Activated CD4-positive, alpha-beta T cell treated with anti-CD3 and anti-CD28 coated beads, Interleukin-2, amount 50 U/mL, for 16 hours (primary cell): ENCODE measurements at regions not wholly inside any gene's neighbourhood (a gene's known extent, or its start where the extent isn't known, plus 50 kb on each side); places are given as distances from the start of the nearest gene placed in this dataset.
"Not testable (repeated sequence)": the region's sequence is repeated elsewhere in the genome, so short reads cannot be mapped to it uniquely, and the experiment has no call there.

Source experiments
- DNase-seq: peaks from one replicate; pipeline ENCODE4 v3.0.0-alpha.2; 2020

DNA sequence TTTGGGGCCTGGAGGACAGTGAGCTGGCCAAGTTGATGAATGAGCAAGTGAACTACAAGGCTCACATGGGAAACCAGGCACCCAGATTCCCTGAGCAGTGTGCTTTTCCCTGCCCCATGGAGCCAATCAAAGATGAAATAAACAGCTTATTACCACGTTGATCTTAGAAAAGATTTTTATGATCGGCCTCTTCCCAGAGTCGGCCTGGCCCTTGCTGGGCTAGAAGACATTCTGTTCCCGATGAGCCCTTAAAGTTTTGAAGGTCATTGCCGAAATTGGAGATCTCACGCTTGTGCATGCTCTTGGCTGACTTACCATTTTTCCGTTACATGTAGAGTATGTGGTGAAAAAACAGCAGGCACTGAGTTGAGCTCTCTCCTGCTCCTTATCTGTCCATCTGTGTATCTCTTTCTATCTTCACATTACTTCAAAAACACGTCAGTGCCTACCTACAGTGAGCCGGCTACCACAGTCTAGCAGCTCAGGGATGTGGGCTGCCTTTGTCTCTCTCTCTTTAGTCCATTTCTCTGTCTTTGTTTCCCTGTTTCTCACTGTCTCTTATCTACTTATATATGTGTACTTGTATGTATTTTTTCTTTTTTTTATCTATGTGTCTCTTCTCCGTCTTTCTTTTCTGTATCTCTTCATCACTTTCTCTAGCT is 248.8 kb upstream of the USP24 start:
- DNase-seq = no peak

DNA sequence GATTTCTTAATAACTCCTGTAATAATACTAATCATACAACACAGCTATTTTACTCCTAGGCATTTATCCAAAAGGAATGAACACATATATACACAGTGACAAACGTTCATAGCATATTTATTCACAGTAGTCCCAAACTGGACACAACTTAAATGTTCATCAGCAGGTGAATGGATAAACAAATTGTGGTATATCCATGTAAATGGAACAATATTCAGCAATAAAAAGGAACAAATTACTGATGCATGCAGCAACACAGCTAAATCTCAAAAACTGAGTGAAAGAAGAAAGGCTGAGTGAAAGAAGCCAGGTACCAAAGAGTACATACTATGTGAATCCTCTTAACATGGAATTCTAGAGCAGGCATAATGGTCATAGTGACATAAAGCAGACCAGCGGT is 242.7 kb upstream of the USP24 start:
- DNase-seq = no peak

DNA sequence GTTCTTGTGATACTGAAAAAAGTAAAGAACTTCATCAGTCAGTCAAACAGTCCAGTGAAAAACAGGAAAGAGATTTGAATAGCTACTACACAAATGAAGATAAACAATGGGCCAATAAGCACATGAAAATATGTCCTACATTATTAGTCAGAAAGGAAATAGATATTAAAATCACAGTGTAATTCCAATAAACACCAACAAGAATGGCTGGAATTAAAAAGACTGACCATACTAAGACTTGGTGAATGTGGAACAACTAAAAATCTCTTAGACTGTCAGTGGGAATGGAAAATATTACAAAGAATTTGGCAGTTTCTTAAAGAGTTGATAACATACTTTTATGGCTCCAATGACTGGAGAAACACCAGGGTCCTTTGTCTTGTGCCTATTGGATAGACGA is 241.8 kb upstream of the USP24 start:
- DNase-seq = no peak

DNA sequence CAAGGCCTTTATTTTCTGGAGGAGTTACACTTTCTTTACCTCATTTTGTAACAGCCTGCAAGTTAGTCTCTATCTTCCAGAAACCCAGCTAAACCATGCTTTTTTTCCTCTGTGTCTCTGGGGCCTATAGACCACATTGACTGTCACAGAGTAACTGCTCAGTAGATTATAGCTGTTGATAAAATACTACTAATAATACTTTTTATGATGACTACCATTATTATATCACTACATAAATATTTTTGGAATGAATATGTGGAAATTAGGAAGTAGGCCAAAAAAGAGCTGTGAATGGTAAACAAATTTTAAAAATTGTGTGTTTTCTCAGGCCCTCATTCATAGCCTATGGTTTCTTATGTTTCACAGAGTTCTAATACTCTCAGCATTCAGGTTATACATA is 233.1 kb upstream of the USP24 start:
- no peak for DNase-seq

DNA sequence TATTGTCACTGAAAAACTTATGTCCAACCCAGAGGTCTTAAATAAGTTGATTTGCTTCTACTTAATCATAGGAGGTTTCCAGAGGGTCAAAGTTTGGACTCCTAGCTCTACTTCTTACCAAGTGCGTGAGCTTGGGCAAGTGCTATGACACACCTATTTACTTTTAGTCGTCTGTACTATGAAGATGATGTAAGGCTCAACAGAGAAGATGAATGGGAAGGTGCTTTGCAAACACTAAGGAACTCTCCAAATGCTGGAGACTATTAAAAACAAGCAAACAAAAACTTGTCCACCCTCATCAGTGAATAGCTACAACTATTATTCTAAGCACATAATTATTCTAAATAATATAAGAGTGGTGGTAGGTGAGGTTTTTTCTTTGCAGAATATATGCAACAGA is 232.3 kb upstream of the USP24 start:
- DNase-seq = no peak

DNA sequence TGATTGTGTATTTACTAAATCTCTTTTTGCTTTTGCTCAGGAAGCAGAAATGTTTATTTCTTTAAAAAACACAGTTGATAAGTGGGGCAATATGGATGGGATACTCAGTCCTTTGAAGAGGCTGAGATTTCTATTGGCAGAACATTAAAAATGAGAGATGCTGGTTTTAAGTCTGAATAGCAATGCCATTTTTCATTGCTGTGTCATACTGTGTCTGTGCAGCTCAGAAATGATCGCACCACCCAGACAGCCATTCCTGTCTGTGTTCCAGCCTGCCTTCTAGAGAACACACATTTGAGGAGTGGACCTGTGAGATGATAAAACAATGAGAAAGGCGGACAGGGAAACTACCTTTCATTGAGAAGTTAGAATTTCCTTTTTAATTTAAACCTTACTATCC is 231.2 kb upstream of the USP24 start:
- DNase-seq = no peak

DNA sequence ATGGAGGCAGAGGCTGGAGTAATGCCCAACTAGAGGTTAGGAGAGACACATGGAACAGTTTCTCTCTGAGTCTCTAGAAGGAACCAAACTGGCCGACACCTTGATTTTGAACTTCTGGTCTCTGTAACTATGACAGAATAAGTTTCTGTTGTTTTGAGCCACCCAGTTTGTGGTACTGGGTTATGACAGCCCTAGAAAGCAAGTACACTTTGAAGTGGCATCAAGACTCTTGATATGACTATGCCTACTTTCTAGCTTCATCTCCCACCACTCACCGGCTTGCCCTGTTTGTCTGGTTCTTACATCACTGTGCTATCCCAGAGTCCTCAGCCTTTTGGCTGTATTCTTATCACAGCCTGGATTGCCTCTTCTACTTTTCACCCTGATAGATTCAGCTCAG is 230.3 kb upstream of the USP24 start:
- peak; percentile 81 for DNase-seq

DNA sequence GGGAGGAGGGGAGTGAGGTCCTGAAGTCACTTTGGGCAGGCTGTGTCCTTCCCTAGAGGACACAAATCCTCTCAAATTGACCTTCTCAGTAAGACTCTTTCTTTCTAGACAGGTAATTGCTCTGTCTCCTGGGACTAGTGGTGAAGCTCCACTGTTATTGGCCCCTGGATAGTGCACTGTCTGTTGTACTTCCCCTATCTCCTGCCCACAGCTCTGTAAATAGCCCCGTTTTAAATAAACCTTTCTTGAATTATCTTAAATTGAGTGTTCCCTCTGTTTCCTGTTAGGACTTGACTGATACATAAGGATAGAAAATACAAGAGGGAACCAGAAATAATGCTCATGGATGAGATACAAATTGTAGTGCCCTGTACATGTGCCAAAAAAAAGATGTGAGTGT is 229.5 kb upstream of the USP24 start:
- DNase-seq = no peak

DNA sequence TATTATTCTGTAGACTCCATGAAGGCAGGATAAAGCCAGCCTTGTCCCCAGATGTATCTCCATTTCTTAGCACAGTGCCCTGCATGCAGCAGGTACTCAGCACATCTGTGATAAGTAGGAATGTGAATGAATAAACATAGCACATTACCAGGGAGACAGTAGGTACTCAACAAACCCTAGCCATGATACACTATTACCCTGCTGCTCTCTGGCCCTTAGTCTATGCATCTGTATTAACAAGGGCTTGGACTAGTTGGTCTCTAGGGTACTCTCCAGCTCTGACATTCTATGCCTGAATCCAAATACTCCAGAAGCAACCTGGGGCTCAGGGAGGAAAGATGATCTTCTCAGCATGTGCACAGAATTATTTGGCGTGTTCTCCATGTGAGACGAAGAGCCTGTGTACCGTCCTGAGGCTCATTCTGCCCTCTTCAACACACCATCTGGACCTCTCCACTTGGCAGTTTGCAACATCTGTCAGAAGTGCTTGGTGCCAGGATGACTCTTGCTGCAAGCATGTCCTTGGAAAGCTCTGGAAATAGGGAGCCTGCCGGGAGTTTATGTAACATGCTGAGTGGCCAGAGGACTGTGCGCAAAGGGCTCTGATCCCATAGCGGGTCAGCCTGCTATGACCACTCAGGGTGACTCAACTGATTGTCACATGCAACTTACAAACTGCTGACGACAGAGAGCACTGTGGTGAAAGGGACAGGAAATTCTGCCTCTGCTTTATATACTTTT is 228.2 kb upstream of the USP24 start:
- DNase-seq = no peak

DNA sequence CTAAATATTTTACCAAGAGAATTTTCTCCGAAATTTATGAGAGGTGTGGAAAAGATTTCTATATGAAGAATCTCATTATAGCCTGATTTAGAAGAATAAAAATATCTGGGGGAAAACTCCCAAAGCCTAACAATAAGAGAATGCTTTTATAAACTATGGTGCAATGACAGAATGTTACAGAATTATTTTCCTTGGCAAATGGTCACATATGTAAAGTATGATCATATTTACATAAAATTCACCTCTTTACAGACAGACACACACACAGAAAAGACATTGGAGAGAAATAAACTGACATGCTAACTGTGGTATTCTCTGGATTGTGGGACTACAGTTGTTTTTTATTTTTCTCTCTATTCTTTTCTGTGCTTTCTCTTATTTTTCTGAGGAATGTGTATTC is 226.3 kb upstream of the USP24 start:
- no peak for DNase-seq

DNA sequence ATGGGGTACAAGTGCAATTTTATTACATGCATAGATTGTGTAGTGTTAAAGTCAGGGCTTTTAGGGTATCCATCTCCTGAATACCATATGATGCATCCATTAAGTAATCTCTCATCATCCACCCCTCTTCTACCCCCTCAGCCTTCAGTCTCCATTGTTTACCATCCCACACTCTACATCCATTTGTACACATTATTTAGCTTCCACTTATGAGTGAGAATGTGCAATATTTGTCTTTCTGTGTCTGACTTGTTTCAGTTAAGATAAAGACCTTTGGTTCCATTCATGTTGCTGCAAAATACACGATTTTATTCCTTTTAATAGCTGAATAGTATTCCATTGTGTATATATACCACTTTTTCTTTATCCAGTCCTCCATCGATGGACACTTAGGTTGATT is 222.5 kb upstream of the USP24 start:
- no peak for DNase-seq

DNA sequence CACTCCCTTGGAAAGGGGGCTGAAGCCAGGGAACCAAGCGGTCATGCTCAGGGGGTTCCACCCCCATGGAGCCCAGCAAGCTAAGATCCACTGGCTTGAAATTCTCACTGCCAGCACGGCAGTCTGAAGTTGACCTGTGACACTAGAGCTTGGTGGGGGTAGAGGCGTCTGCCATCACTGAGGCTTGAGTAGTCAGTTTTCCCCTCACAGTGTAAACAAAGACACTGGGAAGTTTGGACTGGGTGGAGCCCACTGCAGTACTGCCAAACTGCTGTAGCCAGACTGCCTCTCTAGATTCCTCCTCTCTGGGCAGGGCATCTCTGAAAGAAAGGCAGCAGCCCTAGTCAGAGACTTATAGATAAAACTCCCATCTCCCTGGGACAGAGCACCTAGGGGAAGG is 215.6 kb upstream of the USP24 start:
- not testable (repeated sequence) for DNase-seq

DNA sequence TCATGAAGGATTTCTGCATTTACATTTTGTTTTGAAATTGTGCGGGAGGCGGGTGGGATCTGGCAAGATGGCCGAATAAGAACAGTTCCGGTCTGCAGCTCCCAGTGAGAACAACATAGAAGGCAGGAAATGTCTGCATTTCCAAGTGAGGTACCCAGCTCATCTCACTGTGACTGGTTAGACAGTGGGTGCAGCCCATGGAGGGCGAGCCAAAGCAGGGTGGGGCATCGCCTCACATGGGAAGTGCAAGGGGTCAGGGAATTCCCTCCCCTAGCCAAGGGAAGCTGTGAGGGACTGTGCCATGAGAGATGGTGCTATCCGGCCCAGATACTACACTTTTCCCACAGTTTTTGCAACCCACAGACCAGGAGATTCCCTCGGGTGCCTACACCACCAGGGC is 215.0 kb upstream of the USP24 start:
- not testable (repeated sequence) for DNase-seq

DNA sequence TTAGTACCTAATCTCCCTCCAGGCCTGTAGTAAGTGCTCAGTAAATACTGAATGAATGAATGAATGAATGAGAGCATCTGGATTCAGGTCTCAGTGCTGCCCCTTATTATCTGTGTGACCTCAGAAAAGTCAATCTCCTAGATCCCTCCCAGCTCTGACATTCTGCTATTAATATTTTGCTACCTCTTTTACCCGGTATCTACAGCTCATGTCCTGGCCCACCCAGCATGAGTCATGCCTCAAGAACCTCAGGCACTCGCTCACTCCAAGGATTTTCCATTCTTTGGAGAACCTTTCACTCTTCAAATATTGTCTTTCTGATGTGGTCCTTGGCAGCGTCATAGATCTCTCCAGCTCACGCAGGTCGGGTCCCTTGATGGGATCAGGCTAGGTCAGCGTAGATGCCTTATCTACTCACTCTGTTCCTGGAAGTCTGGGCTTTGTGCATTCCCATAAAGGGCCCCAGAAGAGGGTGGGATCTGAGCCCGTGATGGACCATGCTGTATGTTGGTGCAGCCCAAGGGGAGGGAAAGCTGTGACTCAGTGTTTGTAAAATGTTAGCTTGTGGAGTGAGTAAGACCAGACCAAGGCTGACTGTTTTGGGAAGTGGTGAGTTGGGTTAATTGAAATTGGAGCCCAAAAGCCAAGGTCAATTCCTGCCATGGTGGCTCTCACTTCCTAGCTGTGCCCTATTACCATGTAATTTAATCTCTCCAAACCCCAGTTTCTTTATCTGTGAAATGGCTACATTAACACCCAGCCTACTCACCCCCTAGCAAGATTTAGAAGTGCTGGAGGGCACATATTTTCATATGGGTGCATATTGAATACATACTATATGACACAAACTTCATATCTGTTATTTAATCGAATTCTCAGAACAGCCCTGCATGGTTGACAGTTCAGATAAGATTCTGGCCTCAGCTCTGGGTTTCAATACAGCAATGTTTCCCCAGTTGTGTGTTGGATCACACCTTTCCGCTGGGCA is 214.1 kb upstream of the USP24 start:
- no peak for DNase-seq

DNA sequence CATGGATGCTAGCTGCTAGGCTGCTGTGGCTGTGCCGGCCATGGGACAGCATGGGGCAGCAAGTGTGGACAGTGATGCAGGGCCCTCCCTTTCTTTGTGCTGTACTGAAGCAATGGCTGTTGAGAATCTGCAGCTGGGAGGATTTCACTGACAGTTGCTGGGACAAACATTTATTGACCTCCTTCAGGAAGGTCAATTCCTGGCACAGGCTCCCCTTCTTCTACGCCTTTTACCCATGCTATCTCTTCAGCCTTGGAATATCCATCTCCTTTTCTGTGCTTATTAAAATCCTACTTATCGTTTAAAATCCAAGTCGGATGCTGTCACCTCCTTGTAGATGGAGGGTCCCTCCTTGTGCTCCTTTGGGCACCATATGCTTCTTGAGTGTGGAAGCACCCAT is 213.1 kb upstream of the USP24 start:
- no peak for DNase-seq

DNA sequence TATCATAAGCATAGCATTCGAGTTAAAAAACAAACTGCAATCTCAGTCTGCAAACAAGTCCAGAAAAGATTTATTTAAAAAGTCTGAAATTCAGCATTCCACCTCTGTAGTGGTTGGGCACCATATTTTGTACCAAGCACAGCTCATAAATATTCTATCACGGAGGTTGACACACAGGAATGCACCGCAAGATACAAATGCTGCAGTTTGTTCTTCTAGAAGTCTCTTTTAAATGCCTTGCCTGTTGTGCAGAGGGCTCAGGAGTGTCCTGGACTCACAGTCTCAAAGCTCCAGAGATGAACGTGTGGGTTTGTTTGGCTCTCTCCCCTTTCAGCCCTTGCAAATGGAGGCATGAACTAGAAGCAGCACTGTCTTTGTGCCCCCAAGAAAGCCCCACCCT is 212.4 kb upstream of the USP24 start:
- DNase-seq = no peak

DNA sequence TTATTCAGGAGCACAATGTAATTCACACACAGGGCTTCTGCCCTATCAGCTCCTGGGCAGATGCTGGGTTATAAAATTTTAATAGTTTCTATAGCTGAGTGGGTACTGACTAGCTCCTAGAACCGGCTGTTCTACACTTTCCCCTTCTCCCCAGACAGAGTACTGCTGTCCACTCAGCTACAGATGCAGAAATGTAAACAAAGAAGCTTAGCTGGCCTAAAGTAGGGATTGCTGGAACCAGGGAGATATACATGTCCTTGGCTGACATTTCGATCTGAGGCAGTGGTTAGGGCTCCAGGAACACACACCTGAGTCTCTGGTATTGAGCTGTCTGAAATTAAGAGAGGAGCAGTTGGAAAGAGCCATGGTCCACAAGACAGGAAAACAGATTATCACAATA is 211.5 kb upstream of the USP24 start:
- DNase-seq = no peak

DNA sequence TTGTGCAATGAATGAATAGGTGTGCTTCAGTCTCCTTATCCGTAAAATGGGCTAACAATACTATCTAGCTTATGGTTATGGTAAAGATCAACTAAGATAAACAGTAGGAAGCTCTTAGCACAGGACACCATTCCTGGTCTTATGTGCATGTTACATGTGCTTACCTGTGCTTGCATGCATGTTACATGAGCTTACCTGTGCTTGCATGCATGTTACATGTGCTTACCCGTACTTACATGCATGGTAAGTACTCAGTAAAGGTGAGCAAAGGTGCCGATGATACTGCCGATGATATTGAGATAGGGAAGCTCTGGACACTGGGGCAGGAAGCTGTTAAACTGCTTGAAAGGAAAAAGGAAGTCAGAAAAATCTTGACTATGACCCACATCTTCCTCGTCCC is 211.0 kb upstream of the USP24 start:
- DNase-seq = no peak

DNA sequence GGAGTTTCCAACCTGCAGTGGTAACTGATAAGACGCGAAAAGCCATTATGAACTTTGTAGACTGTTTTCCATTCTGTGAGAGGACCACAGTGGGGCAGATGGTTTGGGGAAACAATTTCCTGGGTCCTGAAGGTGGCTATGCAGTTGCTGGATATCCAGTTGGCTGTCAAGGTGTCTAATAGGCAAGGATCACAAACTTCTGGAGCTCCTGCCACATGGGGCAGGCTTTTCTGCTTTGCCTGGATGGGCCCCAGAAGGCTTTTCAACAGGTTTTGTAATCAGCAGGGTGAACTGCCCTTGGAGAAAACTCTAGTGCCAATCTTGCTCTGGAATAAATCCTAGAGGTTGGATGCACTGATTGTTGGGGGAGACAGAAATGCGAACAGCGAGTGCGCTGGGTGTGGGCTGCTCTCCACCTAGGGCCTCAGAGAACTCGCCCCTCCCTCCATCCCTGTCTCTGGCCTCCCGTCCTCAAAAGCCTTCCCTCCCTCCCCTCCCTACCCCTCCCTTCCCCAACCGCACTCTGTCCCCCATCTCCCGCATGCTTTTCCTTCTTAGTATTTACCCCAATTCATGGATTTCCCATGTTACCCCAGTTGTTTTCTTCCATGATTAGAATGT is 210.3 kb upstream of the USP24 start:
- DNase-seq = no peak

DNA sequence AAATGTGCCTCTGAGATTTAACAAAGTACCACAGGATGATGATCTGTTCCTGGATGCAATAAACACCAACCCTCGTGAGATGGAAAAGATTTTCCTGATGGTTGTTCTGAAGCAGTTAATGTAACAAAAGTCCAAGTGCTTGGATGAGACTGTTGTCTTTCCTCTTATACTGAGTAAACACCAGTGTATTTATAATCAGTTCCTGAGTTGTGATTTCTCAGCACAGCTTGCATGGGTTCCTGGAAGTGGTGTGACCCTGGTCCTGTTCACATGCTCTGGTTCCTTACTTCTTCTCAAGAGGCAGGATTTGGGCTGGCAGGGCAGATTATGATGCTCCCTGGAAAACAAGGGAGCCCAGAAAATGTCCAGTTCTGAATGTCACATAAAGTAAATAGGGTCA is 208.2 kb upstream of the USP24 start:
- DNase-seq = no peak

DNA sequence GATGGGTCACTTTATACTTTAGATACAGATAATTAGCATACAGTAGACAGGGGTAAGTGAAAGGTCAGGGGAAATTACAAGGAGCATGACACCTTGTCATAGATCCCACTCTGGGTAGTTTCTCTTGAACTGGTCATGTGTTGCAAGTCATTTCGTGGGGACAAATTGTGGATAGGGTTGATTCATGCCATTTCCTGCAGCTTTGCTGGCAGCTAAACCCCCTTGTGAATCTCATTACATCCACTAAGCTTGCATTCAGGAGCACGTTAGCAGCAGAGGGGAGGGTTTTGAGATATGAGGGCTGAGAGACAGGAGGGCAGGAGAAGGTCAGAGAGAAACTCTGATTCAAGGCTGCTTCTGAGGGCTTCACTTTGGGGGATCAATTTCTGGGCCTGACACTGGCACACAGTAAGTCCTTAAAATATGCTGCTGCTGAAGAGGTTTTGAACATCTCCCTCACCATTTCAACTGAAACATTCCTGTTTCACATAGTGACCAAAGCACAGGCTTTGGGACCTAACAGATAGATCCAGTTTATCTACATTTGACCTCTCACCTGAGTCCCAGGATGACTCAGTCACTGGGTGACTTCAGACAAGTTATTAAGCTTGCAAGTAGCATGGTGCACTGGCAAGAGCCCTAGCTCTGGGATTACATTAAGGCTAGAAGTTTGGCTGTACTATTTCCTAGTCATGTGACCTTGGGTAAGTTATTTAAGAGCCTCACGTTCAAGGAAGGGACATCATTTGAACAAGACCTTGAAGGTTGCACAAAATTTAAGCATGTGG is 206.0 kb upstream of the USP24 start:
- DNase-seq = no peak

DNA sequence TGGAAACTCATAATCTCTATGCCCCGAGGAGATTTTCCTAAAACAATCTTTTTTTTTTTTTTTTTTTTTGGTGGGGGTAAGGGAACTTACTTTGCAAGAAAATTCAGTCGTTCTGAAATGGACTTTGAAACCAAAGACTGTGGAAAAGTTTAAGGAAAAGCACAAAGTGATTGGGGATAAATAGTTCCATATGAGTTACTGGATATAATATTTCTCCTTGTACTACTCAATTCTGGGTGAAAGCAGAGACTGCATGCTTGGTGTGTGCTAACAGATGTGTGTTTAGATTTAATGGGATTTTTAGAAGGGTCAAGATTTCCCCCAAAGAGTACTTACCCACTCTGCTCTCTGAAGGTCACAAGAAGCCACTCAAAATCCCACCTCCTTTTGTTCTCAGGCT is 204.9 kb upstream of the USP24 start:
- DNase-seq = no peak
